GM19395 (cell line): ENCODE measurements at regions not wholly inside any gene's neighbourhood (a gene's known extent, or its start where the extent isn't known, plus 50 kb on each side); places are given as distances from the start of the nearest gene placed in this dataset.

ENCODE experiments used
- ATAC-seq: cut with Tn5 transposase; IDR thresholded peaks from one replicate; pipeline ENCODE4 v1.9.1; 2021; ENCODE audit warnings: mild to moderate bottlenecking, moderate library complexity; ENCODE audit not compliant: unreplicated experiment

DNA sequence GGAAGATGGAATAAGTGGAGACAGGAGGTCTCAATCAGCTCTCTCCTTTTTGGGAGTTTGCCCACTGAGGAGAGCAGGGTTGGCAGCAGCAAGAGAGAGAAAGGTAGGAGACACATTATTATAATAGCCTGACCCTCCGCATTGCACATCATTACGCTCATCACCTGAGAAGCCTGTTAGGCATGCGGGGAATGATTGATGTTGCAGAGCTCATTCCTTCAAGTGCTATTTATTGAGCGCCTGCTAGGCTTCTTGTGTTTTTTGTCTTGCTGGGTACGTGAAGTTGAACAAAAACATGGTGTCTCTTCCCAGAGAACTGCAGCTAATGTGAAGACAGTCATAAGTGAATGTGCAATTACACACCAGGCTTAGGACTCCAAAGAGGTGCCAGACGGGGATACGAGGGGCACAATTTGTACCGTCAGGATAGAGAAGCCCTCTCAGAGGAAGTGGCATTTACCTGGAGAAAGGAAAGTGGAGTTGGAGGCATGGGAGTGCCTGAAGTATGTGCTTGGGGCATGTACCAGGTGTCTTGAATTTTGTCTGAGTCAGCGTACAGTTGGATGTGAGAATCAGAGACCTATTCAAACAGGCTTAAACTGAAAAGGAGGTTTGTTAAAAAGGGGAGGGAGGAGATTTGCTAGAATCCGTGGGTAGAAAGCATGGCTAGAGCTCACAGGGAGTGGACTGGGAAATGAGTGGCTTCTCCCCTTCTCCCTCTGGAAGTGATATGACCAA lies 90.2 kb upstream of the SOD3 start:
- no peak for ATAC-seq

- no peak for ATAC-seq
Observed at GRCh38 chr4:24713604-24714003, 81.8 kb upstream of the SOD3 start.

DNA sequence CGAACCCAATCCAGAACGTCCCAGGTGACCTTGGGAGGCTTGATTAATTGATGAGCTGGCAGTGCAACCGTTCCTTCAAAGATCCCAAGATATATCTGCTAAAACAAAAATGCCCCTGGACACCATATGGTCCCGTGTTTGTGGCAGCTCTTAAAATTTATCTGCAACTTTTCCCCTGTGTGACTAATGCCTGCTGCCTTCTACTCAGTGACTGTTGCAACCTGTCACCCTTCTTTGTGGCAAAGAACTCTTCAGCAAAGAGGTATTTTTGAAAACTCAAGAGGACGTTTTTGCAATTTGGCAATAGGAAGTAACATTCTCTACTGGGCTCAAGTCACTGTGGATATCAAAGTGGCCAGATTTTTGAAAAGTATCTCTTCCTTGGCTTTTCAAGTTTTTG lies 75.8 kb upstream of the SOD3 start:
- no peak for ATAC-seq

DNA sequence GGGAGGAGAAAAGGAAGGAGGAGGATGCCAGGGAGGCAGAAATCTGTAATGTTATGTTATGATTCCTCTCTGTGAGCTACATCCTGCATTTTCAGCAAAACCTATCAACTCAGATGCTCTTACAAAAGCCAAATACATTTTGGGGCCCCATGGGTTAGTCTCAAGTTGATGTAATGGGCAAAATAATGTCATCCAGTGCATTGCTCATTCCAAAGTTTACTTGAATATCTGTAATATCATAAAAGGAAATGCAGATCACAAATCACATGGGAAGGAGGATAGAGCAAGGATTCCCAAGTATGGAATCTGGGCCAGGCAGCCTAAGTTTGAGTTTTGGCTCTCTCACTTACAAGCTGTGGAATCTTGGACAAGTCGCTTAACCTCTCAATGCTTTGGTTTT lies 74.9 kb upstream of the SOD3 start:
- no peak for ATAC-seq

GRCh38 chr4:24720979-24721378 lies 74.4 kb upstream of the SOD3 start:
- no peak for ATAC-seq

DNA sequence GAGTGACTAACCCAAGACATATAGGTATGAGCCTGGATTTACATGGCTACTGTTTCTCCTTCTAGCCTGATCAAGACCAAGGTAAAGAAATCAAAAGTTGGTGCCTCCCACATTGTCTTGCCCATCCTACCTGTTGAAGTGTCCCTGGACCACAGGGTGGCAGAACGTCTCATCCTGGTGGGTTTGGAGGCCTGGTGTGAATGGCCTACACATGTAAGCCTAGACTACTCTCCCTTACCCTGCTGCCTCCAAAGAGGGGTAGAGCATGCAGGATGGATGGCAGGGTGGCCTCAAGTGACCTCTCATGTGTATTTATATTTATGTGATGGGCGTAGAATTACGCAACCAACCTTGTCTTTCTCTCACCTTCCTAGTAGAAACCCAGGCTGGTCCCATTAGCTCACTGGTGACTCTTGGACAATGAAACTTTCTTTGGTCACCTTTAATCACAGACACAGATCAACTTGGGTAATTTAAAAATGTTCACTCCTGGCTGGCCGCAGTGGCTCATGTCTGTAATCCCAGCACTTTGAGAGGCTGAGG lies 73.3 kb upstream of the SOD3 start:
- ATAC-seq, result no peak

DNA sequence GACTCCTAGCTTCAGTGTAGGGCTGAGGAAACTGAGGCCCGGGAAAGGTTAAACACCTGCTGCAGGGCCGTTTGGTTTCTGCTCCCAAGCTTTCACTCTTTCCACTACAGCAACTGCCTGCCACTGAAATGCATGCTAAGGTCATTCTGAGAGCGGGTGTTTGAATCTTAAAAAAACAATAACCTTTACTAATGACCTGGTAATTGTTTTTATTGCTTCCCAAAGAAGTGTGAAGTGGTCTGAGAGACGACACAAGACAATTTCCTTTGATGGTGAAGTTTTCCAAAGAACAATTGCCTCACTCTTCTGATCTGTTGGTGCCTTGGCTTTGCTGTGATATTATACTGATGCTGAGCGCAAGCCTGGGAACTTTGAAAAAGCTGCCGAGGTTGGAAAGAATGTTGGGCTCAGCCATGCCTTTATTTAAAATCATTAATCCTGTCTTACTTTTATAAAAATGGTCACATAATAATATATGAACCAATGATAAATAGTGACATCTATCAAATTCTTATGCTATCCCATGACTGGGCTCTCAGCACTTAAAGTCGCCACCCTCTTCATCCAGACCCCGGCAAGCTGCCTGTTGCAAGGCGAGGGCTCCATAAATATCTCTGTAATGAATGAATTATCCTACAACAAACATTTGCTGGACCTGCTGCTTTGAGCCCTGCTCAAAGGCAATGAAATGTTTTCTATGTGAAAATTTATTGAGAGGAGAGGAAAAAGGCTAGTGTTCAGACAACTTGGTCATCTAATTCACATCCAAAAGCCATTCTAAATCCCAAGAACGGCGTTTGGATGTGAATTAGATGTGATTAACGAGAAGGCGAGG lies 67.8 kb upstream of the SOD3 start:
- ATAC-seq, result no peak

DNA sequence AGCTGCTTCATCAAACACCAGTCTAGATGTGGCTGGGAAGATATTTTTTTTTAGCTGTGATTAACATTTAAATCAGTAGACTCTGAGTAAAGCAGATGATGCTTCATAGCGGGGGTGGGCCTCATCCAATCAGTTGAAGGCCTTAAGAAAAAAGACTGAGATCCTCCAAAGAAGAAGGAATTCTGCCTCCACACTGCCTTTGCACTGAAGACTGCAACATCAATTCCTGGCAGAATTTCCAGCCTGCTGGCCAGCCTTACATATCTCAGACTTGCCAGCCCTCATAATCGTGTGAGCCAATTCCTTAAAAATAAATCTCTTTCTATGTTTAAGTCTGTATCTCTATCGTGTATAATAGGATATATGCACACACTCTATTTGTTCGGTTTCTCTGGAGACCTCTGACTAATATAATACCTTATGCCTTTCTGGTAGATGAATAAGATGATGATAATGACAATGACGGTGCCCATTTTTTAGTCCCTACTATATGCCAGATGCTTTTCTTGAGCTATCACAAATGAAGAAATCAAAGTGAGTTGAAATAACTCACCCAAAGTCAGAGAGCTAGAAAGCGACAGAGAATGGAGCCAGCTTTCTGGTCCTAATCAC lies 66.1 kb upstream of the SOD3 start:
- no peak for ATAC-seq

DNA sequence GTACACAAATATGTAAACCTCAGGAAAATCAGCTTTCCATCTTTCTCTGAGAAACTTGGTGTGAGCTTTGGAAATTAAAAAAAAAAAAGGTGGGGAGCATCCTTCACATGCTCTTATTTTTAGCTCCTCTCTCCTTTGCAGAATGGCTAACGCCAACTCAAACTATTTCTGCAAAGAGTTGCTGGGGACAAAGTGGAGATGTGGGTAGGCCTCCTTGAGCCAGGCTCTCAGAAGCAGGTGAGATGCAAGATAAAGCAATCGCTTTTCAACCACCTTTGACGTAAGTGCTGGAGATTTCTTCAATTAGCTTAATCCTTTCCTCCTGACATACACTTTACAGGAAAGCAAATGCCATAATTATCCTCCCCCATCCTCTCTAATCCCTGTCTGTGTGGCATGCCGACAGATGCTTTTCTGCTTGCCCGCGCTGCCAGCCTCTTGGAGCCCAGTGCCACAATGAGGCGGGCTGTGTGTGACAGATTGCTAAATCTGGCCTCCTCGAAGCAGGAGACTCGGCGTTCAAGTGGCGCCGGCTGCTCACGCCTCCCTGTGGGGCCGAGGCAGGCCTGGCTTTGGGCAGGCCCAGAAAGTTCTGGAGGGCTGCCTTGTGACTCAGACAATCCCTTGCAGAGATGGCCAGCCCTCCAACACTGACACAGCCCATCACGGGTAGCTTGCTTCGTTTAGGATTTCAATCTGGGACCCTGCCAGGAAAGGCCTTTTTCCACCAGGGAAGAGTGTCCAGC lies 64.9 kb upstream of the SOD3 start:
- no peak for ATAC-seq

GRCh38 chr4:24731448-24731847 lies 63.9 kb upstream of the SOD3 start:
- ATAC-seq, result no peak

- ATAC-seq, result no peak
Observed at GRCh38 chr4:24734511-24734910, 60.9 kb upstream of the SOD3 start.

- ATAC-seq, result no peak
Observed at GRCh38 chr4:24736066-24736465, 59.3 kb upstream of the SOD3 start.

DNA sequence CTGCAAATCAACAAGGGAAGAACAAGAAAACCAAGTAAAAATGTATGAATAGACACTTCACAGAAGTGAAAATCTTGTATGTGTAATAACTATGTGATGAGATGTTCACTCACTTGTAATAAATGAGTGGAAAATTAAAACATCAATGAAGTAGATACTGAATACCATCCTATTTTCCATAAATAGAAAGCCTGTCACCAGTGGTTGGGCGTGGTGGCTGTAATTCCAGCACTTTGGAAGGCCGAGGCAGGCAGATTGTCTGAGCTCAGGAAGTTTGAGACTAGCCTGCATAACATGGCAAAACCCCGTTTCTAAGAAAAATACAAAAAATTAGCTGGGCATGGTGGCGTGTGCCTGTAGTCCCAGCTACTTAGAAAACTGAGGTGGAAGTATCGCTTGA lies 53.5 kb upstream of the SOD3 start:
- no peak for ATAC-seq

DNA sequence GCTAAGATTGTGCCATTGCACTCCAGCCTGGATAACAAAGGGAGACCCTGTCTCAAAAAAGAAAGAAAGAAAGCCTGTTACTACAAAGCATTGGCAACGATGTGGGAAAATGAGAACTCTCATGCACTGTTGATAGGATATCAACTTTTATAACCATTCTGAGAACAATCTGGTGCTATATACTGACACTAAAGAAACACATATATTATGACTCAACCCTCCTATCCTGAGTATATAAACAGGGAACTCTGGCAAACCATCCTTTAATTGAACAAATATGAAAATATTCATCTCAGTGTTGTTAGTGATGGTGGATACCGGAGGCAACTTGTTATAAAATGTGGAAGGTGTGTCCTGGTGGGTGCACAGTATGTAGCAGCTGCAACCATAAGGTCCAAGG lies 53.0 kb upstream of the SOD3 start:
- ATAC-seq, result no peak

DNA sequence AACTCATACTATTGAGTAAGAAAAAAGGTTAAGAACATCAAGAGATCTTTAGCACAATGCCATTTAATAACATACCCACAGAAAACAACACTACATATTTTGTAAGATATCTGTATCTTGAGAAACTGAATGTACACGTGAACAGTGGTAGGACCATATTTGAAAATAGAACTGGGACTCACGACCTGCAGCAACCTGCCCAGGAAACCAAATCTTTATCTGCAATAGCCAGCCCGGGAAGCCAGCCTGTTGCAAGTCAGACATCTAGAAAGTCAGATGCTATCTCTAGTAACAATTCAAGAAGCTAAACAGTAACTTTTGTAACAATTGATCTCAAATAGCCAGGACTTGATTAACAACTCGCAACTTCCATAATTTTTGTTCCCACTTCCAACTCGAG lies 52.6 kb upstream of the SOD3 start:
- no peak for ATAC-seq

- ATAC-seq, result no peak
Observed at GRCh38 chr4:24743206-24743605, 52.2 kb upstream of the SOD3 start.

DNA sequence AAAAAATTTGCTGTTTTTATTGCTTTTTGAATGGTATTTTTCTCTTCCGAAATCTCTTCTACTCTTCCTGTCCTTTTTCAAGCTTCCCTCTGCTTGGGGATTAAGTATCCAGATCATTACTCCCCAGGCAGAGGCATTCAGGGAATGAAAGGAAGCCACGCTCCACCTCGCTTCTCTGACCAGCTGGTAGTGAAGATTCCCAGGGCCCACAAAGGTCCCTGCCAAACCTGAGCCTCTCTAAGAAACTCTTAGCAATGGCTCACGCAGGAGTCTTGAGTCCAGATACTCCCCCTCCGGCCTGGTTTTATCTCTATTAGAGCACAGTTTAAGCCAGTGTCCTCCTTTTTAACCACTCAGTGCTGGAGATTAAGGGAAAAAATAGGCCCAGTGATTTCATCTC lies 51.4 kb upstream of the SOD3 start:
- ATAC-seq, result no peak

GRCh38 chr4:24745172-24745895 lies 50.0 kb upstream of the SOD3 start:
- no peak for ATAC-seq
